ENCODE measurements at regions not wholly inside any gene's neighbourhood (a gene's known extent, or its start where the extent isn't known, plus 50 kb on each side); places are given as distances from the start of the nearest gene placed in this dataset.
"Not testable (repeated sequence)": the region's sequence is repeated elsewhere in the genome, so short reads cannot be mapped to it uniquely, and the experiment has no call there.

DNA sequence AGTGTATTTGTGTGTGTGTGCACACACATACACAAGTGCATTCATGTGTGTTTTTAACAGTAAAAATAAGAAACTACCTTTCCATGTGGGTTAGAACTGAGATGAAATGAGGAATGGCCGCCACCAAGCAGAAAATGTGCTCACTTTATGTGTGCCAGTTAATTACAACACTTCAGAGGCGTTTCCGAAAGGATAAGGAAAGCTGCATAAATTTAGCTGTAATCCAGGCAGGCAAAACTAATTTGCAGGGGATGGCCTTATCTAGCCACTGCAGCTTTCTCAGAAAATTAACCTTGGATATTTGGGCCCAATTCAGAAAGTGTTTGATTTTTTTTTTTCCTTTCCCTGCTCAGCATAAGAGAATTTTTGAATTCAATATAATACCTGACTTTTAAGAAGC, 328.8 kb upstream of the PHF14 start:
- no peak for DNase-seq (ENCODE audit: low spot score)
- no peaks in the 10 kb centered on the region for H3K36me3 Mint-ChIP-seq (ENCODE audit: low read depth, unreplicated experiment)
- peaks cover 3% of the 10 kb centered on the region for H3K4me1 Mint-ChIP-seq (ENCODE audit: unreplicated experiment)
- H3K9me3 Mint-ChIP-seq (ENCODE audit: unreplicated experiment) = no peaks in the 10 kb centered on the region
- TF ChIP-seq, protein P1, sequence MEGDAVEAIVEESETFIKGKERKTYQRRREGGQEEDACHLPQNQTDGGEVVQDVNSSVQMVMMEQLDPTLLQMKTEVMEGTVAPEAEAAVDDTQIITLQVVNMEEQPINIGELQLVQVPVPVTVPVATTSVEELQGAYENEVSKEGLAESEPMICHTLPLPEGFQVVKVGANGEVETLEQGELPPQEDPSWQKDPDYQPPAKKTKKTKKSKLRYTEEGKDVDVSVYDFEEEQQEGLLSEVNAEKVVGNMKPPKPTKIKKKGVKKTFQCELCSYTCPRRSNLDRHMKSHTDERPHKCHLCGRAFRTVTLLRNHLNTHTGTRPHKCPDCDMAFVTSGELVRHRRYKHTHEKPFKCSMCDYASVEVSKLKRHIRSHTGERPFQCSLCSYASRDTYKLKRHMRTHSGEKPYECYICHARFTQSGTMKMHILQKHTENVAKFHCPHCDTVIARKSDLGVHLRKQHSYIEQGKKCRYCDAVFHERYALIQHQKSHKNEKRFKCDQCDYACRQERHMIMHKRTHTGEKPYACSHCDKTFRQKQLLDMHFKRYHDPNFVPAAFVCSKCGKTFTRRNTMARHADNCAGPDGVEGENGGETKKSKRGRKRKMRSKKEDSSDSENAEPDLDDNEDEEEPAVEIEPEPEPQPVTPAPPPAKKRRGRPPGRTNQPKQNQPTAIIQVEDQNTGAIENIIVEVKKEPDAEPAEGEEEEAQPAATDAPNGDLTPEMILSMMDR (IDR thresholded peaks at IDR 0.05; ENCODE audit: unreplicated experiment) = no peak
- no peak overlapping the region for H3K4me3 Mint-ChIP-seq (ENCODE audit: unreplicated experiment)
- H3K27ac Mint-ChIP-seq (ENCODE audit: unreplicated experiment) = no peak overlapping the region
- H3K27me3 Mint-ChIP-seq (ENCODE audit: unreplicated experiment) = no peaks in the 10 kb centered on the region

- H3K27me3 Mint-ChIP-seq (ENCODE audit: unreplicated experiment) = no peaks in the 10 kb centered on the region
- no peak for DNase-seq (ENCODE audit: low spot score)
- H3K27ac Mint-ChIP-seq (ENCODE audit: unreplicated experiment) = no peak overlapping the region
- H3K4me3 Mint-ChIP-seq (ENCODE audit: unreplicated experiment) = no peak overlapping the region
- H3K36me3 Mint-ChIP-seq (ENCODE audit: low read depth, unreplicated experiment) = no peaks in the 10 kb centered on the region
- TF ChIP-seq, protein P1 (IDR thresholded peaks at IDR 0.05; ENCODE audit: unreplicated experiment) = no peak
- H3K4me1 Mint-ChIP-seq (ENCODE audit: unreplicated experiment) = peaks cover 3% of the 10 kb centered on the region
- no peaks in the 10 kb centered on the region for H3K9me3 Mint-ChIP-seq (ENCODE audit: unreplicated experiment)
Observed at GRCh38 chr7:10646194-10646593, 327.5 kb upstream of the PHF14 start.

DNA sequence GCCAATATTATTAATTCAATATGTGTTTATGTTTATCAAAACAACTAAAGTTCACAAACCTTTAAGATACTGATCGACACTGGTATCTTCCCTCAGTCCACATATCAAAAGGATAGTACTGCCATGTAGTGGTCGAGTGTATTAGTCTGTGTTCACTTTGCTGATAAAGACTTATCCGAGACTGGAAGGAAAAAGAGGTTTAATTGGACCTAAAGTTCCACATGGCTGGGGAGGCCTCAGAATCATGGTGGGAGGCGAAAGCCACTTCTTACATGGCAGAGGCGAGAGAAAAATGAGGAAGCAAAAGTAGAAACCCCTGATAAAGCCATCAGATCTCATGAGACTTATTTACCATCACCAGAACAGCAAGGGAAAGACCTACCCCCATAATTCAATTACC, 325.4 kb upstream of the PHF14 start:
- H3K27ac Mint-ChIP-seq (ENCODE audit: unreplicated experiment) = no peak overlapping the region
- no peaks in the 10 kb centered on the region for H3K36me3 Mint-ChIP-seq (ENCODE audit: low read depth, unreplicated experiment)
- peaks cover 3% of the 10 kb centered on the region for H3K4me1 Mint-ChIP-seq (ENCODE audit: unreplicated experiment)
- DNase-seq (ENCODE audit: low spot score) = no peak
- no peaks in the 10 kb centered on the region for H3K9me3 Mint-ChIP-seq (ENCODE audit: unreplicated experiment)
- TF ChIP-seq, protein P1 (IDR thresholded peaks at IDR 0.05; ENCODE audit: unreplicated experiment) = no peak
- H3K27me3 Mint-ChIP-seq (ENCODE audit: unreplicated experiment) = no peaks in the 10 kb centered on the region
- no peak overlapping the region for H3K4me3 Mint-ChIP-seq (ENCODE audit: unreplicated experiment)

GRCh38 chr7:10649120-10649519, 324.6 kb upstream of the PHF14 start:
- not testable (repeated sequence) for H3K27ac Mint-ChIP-seq (ENCODE audit: unreplicated experiment); H3K27me3 Mint-ChIP-seq (ENCODE audit: unreplicated experiment); H3K36me3 Mint-ChIP-seq (ENCODE audit: low read depth, unreplicated experiment); H3K4me3 Mint-ChIP-seq (ENCODE audit: unreplicated experiment); H3K4me1 Mint-ChIP-seq (ENCODE audit: unreplicated experiment); H3K9me3 Mint-ChIP-seq (ENCODE audit: unreplicated experiment); DNase-seq (ENCODE audit: low spot score)

DNA sequence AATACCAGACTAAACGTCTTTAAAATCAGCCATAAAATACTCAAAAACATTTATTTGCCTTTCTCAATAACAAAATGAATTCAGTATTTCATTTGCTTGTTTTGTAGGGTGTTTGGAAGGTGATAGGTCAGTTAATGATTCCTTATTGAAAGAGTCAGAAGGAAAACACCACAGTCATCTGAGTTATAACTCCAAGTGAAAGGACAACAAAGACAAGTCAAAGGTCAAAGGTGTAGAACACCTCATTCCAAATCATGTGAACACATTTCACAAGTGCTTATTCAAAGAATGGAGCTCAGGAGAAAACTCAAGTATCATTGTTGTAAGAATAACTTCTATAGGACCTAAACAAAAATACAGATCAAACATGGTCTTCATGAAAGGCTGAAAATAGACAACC, 318.6 kb upstream of the PHF14 start:
- DNase-seq (ENCODE audit: low spot score) = no peak
- Mint-ChIP-seq H3K27me3 (ENCODE audit: unreplicated experiment) (no peaks in the 10 kb centered on the region), H3K27ac (ENCODE audit: unreplicated experiment) (no peak overlapping the region), H3K9me3 (ENCODE audit: unreplicated experiment) (no peaks in the 10 kb centered on the region), H3K4me3 (ENCODE audit: unreplicated experiment) (no peak overlapping the region), H3K36me3 (ENCODE audit: low read depth, unreplicated experiment) (no peaks in the 10 kb centered on the region), H3K4me1 (ENCODE audit: unreplicated experiment) (no peaks in the 10 kb centered on the region)
- TF ChIP-seq, protein P1 (IDR thresholded peaks at IDR 0.05; ENCODE audit: unreplicated experiment) = no peak

- TF ChIP-seq, protein P1 (IDR thresholded peaks at IDR 0.05; ENCODE audit: unreplicated experiment) = no peak
- no peaks in the 10 kb centered on the region for H3K9me3 Mint-ChIP-seq (ENCODE audit: unreplicated experiment)
- H3K4me1 Mint-ChIP-seq (ENCODE audit: unreplicated experiment) = no peaks in the 10 kb centered on the region
- DNase-seq (ENCODE audit: low spot score) = no peak
- H3K36me3 Mint-ChIP-seq (ENCODE audit: low read depth, unreplicated experiment) = no peaks in the 10 kb centered on the region
- H3K27ac Mint-ChIP-seq (ENCODE audit: unreplicated experiment) = no peak overlapping the region
- H3K4me3 Mint-ChIP-seq (ENCODE audit: unreplicated experiment) = no peak overlapping the region
- H3K27me3 Mint-ChIP-seq (ENCODE audit: unreplicated experiment) = no peaks in the 10 kb centered on the region
Observed at GRCh38 chr7:10657201-10657600, 316.5 kb upstream of the PHF14 start.

All from endothelial cell (in vitro differentiated cells).